ENCODE measurements at regions not wholly inside any gene's neighbourhood (a gene's known extent, or its start where the extent isn't known, plus 50 kb on each side); places are given as distances from the start of the nearest gene placed in this dataset.

- DNase-seq (ENCODE audit: low spot score) = no peak
These were observed 64.3 kb upstream of the VANGL1 start for GRCh38 chr1:115577513-115577912.

GRCh38 chr1:115575661-115576060 is 66.1 kb upstream of the VANGL1 start:
- no peak for DNase-seq (ENCODE audit: low spot score)

GRCh38 chr1:115572710-115573109 is 69.1 kb upstream of the VANGL1 start:
- DNase-seq (ENCODE audit: low spot score) = no peak

- DNase-seq (ENCODE audit: low spot score) = no peak
These were observed 74.3 kb upstream of the VANGL1 start for GRCh38 chr1:115567431-115567830.

GRCh38 chr1:115565791-115566190 is 76.0 kb upstream of the VANGL1 start:
- DNase-seq (ENCODE audit: low spot score) = no peak

- DNase-seq (ENCODE audit: low spot score) = no peak
These were observed 76.4 kb upstream of the VANGL1 start for GRCh38 chr1:115565353-115565752.

GRCh38 chr1:115564201-115564600 is 77.6 kb upstream of the VANGL1 start:
- DNase-seq (ENCODE audit: low spot score) = no peak

GRCh38 chr1:115560027-115560426 is 81.7 kb upstream of the VANGL1 start:
- no peak for DNase-seq (ENCODE audit: low spot score)

- DNase-seq (ENCODE audit: low spot score) = no peak
These were observed 83.5 kb upstream of the VANGL1 start for GRCh38 chr1:115558275-115558674.

GRCh38 chr1:115557715-115558114 is 84.1 kb upstream of the VANGL1 start:
- no peak for DNase-seq (ENCODE audit: low spot score)

- no peak for DNase-seq (ENCODE audit: low spot score)
These were observed 85.5 kb upstream of the VANGL1 start for GRCh38 chr1:115556236-115556635.

GRCh38 chr1:115555446-115555845 is 86.3 kb upstream of the VANGL1 start:
- peak; percentile 78 for DNase-seq (ENCODE audit: low spot score)

- no peak for DNase-seq (ENCODE audit: low spot score)
These were observed 94.1 kb upstream of the VANGL1 start for GRCh38 chr1:115547696-115548095.

- DNase-seq (ENCODE audit: low spot score) = no peak
These were observed 94.9 kb upstream of the VANGL1 start for GRCh38 chr1:115546846-115547245.

GRCh38 chr1:115545791-115546733 is 95.7 kb upstream of the VANGL1 start:
- DNase-seq (ENCODE audit: low spot score) = peak; percentile 91

- no peak for DNase-seq (ENCODE audit: low spot score)
These were observed 96.6 kb upstream of the VANGL1 start for GRCh38 chr1:115545096-115545720.

- no peak for DNase-seq (ENCODE audit: low spot score)
These were observed 97.6 kb upstream of the VANGL1 start for GRCh38 chr1:115544131-115544530.

- no peak for DNase-seq (ENCODE audit: low spot score)
These were observed 98.5 kb upstream of the VANGL1 start for GRCh38 chr1:115543247-115543646.

- DNase-seq (ENCODE audit: low spot score) = no peak
These were observed 102.0 kb upstream of the VANGL1 start for GRCh38 chr1:115539736-115540135.

- DNase-seq (ENCODE audit: low spot score) = no peak
These were observed 102.7 kb upstream of the VANGL1 start for GRCh38 chr1:115539061-115539460.

GRCh38 chr1:115538579-115538978 is 103.2 kb upstream of the VANGL1 start:
- DNase-seq (ENCODE audit: low spot score) = no peak

- DNase-seq (ENCODE audit: low spot score) = no peak
These were observed 104.4 kb upstream of the VANGL1 start for GRCh38 chr1:115537415-115537814.

- DNase-seq (ENCODE audit: low spot score) = no peak
These were observed 105.4 kb upstream of the VANGL1 start for GRCh38 chr1:115536279-115536816.

All from AG20443 (cell line).